Esophagus squamous epithelium (tissue), 5 donors: ENCODE measurements at regions not wholly inside any gene's neighbourhood (a gene's known extent, or its start where the extent isn't known, plus 50 kb on each side); places are given as distances from the start of the nearest gene placed in this dataset.

ENCODE experiments used
- DNase-seq: peaks from one replicate; lab custom pipeline; 2025; lab: John Stamatoyannopoulos, UW
- H3K27ac ChIP-seq, 4 donors: fragments of 200-600 bp; sonication (generic); one replicate each; pipeline ENCODE4 v1.5.1; 2016 to 2019; ENCODE audit warnings: mild to moderate bottlenecking in 1 of 4
- H3K27me3 ChIP-seq, 4 donors: fragments of 200-600 bp; sonication (generic); 1 replicate in 3 of 4; 2 replicates in 1 of 4; pipeline versions ENCODE4 v1.5.1 to v1.6.0; 2017 to 2021; ENCODE audit warnings: antibody characterized with exemption in 1 of 4
- H3K36me3 ChIP-seq, 3 donors: fragments of 200-600 bp; sonication (generic); one replicate each; pipeline ENCODE4 v1.5.1; 2016 to 2019
- H3K4me1 ChIP-seq, 3 donors: fragments of 200-600 bp; sonication (generic); one replicate each; pipeline ENCODE4 v1.5.1; 2017 to 2019
- H3K4me3 ChIP-seq, 4 donors: fragments of 200-600 bp; sonication (generic); 1 replicate in 3 of 4; 2 replicates in 1 of 4; pipeline ENCODE4 v1.5.1; 2016 to 2019; ENCODE audit warnings: mild to moderate bottlenecking in 2 of 4, moderate library complexity in 1 of 4
- H3K9me3 ChIP-seq, 3 donors: fragments of 200-600 bp; sonication (generic); one replicate each; pipeline ENCODE4 v1.5.1; 2016 to 2019
- POLR2A ChIP-seq, 4 donors: fragments of 450-650 bp; IDR thresholded peaks; one replicate each; pipeline ENCODE4 v1.6.1; 2017; ENCODE audit warnings: antibody characterized with exemption in 4 of 4, mild to moderate bottlenecking in 4 of 4, moderate library complexity in 3 of 4
- WGBS, 2 donors: methylation state at CpG; one replicate each; pipeline ENCODE4 v1.1.5; 2018; 5-methylcytosine and 5-hydroxymethylcytosine counted together
- intact Hi-C: fragments of 100-400 bp; cut with DNase I; formaldehyde crosslinking; loops from one replicate; pipeline ENCODE4 v1.15.0; 2022
- TF ChIP-seq, protein P1 (sequence below), 6 experiments: fragments of 450-650 bp in 4 of 6; fragments of 200-600 bp in 2 of 6; sonication (generic) in 2 of 6; IDR thresholded peaks; one replicate each; pipeline ENCODE4 v1.5.1; 2016 to 2019; ENCODE audit warnings: antibody characterized with exemption in 6 of 6, mild to moderate bottlenecking in 4 of 6, moderate library complexity in 4 of 6
- donor health status: DM: yes; HTN: yes; CAD: no.

DNA sequence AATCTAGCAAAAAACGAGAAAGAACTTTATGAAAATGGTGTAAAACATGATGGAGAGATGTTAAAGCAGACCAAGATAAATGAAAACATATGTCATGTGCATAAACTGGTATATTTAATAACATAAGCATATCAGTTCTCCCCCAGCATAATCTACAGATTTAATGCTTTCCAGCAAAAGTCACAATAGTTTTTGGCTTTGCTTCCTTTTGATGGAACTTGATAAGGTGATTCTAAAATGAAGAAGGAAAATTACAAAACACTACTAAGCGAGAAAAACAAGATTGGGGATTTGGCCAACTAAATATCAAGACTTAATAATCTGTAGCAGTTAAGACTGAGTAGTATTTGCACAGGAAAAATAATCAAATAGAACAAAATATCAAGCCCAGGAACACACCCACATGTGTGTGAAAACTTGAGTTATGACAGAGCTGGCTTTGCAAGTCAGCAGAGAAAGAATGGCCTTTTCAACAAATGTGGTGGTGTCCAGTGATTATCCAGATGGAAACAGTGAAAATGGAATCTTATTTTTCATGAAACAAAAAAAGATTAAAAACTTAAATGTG is 83.7 kb upstream of the L3MBTL4 start:
- Histone ChIP-seq H3K36me3 (no peaks in the 10 kb centered on the region), H3K9me3 (no peaks in the 10 kb centered on the region), H3K4me1 (no peaks in the 10 kb centered on the region), H3K4me3 (no peak overlapping the region), H3K27me3 (no peaks in the 10 kb centered on the region), H3K27ac (no peak overlapping the region)
- TF ChIP-seq POLR2A (IDR thresholded peaks at IDR 0.05) = no peak
- intact Hi-C loops = no loop called here
- no peak for DNase-seq
- 39 to 50% methylated on average over 2 of the region's 2 CpGs for WGBS, 2 donors

DNA sequence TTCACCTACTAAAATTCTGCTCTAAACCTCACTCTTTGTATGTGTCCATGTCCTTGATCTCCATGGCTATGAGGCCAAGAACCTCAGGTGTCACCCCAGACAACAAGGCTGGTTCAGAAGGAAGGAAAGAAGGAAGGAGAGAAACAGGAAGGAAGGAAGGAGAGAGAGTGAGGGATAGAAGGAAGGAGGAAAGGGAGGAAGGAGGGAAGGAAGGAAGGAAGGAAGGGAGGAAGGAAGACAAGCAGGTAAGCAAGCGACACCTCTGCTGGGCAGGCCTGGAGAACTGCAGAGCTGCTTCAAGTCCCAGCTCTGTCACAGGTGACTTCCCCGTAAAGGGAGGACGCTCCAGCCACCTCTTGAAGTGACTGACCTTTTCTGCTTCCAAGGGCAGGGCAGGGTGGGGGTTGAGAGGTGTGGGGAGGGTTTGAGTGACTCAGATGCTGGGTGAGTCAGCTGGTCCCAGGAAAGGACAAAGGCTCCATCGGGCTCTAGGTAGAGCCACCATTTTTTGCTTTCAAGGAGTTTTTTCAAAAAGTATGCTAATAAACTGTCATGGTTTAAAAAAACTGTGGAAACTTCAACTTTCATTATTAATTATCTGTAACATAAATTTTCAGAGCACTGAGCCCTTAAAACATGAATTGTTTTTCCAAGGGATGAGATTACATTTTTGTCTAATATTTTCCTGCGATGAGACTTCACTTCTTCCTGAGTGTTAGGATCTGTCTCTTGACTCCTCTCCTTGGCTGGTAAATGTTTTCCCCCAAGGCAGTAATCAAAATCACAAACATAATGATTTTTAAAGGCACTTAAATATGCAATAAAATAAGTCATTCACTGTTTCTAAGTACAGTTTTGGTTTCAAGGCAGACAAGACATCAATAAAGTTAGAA is 90.1 kb upstream of the L3MBTL4 start:
- 69 to 77% methylated on average over 5 of the region's 5 CpGs for WGBS, 2 donors
- H3K27me3 ChIP-seq = no peaks in the 10 kb centered on the region
- no peaks in the 10 kb centered on the region for H3K4me1 ChIP-seq
- no peaks in the 10 kb centered on the region for H3K36me3 ChIP-seq
- H3K27ac ChIP-seq = no peak overlapping the region
- intact Hi-C loops = no loop called here
- H3K9me3 ChIP-seq = no peaks in the 10 kb centered on the region
- H3K4me3 ChIP-seq = no peak overlapping the region
- DNase-seq = no peak
- TF ChIP-seq, protein P1, sequence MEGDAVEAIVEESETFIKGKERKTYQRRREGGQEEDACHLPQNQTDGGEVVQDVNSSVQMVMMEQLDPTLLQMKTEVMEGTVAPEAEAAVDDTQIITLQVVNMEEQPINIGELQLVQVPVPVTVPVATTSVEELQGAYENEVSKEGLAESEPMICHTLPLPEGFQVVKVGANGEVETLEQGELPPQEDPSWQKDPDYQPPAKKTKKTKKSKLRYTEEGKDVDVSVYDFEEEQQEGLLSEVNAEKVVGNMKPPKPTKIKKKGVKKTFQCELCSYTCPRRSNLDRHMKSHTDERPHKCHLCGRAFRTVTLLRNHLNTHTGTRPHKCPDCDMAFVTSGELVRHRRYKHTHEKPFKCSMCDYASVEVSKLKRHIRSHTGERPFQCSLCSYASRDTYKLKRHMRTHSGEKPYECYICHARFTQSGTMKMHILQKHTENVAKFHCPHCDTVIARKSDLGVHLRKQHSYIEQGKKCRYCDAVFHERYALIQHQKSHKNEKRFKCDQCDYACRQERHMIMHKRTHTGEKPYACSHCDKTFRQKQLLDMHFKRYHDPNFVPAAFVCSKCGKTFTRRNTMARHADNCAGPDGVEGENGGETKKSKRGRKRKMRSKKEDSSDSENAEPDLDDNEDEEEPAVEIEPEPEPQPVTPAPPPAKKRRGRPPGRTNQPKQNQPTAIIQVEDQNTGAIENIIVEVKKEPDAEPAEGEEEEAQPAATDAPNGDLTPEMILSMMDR (IDR thresholded peaks at IDR 0.05) = no peak
- TF ChIP-seq POLR2A (IDR thresholded peaks at IDR 0.05) = no peak

DNA sequence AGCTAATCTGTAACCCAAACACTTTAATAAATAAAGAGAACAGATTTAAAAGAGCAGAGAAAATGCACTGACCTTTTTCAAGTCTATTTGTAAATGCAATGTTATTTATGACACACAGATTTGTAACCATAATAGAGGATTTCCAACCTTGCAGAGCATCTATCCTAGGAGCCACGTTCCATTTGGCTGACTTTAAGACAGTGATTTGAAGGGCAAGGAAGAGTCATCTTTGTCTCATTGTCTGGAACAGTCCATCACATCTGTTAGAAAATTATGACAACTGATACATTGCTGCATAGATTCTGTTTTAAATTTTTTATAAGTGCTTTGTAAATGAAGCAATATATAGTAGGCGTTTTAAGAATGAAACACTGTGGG is 90.8 kb upstream of the L3MBTL4 start:
- Histone ChIP-seq H3K4me3 (no peak overlapping the region), H3K36me3 (no peaks in the 10 kb centered on the region), H3K4me1 (no peaks in the 10 kb centered on the region), H3K9me3 (no peaks in the 10 kb centered on the region), H3K27me3 (no peaks in the 10 kb centered on the region), H3K27ac (no peak overlapping the region)
- no peak for DNase-seq
- intact Hi-C loops = no loop called here
- 44 to 46% methylated on average over 2 of the region's 2 CpGs for WGBS, 2 donors
- TF ChIP-seq, protein P1 (IDR thresholded peaks at IDR 0.05) = no peak
- TF ChIP-seq POLR2A (IDR thresholded peaks at IDR 0.05) = no peak

DNA sequence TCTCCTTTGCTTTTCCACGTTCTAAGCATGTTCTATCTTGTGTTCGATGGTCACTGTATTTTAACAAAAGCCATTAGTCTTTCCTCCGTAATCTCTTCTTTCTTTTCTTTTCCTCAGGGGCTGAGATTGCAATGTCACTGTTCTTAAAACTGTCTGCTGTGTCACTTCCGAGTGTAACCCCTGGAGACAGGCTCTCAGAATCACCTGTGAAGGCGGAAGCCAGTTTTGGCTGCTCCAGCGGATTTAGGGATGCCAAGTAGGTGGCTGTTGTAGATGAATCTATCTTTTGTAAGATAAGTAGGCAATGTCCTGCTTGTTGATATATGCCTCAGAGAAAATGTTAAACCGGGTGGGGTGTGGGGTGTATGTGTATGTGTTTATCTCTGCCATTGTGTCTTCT is 94.7 kb upstream of the L3MBTL4 start:
- WGBS, 2 donors = 22 to 45% methylated on average over 7 of the region's 7 CpGs

DNA sequence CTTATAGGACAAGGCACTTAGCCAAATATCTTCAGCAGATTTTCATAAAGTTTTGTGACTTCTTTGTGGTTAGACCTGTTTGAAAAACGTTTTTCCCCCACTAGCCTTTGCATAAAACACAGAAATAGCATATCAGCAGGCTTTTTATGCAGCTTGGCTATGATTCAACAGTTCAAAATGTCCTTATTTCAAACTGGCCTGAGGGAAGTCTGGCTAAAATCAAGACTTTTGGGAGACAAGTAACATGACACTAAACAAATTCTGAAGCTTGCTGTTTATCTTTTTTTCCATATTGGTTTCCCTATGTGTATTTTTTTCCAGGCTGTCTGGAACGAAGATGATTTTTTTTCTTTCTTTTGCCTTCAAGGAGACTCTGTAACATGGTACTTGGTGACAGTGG is 95.1 kb upstream of the L3MBTL4 start:
- WGBS, 2 donors = 9 to 17% methylated on average over 2 of the region's 2 CpGs
- no peak for DNase-seq

More for the DNA sequence above, 94.7 kb upstream of the L3MBTL4 start:
- no peaks in the 10 kb centered on the region for H3K27me3 ChIP-seq
- H3K4me1 ChIP-seq = no peaks in the 10 kb centered on the region
- H3K9me3 ChIP-seq = no peaks in the 10 kb centered on the region
- DNase-seq = no peak
- TF ChIP-seq, protein P1 (IDR thresholded peaks at IDR 0.05) = no peak
- no peak for TF ChIP-seq POLR2A (IDR thresholded peaks at IDR 0.05)
- H3K36me3 ChIP-seq = no peaks in the 10 kb centered on the region
- intact Hi-C loops = no loop called here
- no peak overlapping the region for H3K4me3 ChIP-seq
- no peak overlapping the region for H3K27ac ChIP-seq

More for the DNA sequence above, 95.1 kb upstream of the L3MBTL4 start:
- Histone ChIP-seq H3K4me3 (no peak overlapping the region), H3K36me3 (no peaks in the 10 kb centered on the region), H3K27ac (no peak overlapping the region), H3K27me3 (no peaks in the 10 kb centered on the region), H3K4me1 (no peaks in the 10 kb centered on the region), H3K9me3 (no peaks in the 10 kb centered on the region)
- intact Hi-C loops = no loop called here
- TF ChIP-seq, protein P1 (IDR thresholded peaks at IDR 0.05) = no peak
- no peak for TF ChIP-seq POLR2A (IDR thresholded peaks at IDR 0.05)
